GM13977 (cell line): ENCODE measurements at regions not wholly inside any gene's neighbourhood (a gene's known extent, or its start where the extent isn't known, plus 50 kb on each side); places are given as distances from the start of the nearest gene placed in this dataset.

Source experiments
- DNase-seq: peaks from one replicate; pipeline ENCODE4 v3.0.0; 2012; ENCODE audit warnings: low spot score
- in situ Hi-C: fragments of 300-500 bp; cut with MboI; formaldehyde crosslinking; loops from one replicate; pipeline ENCODE4 v1.12.0; 2022; ENCODE audit warnings: low sequenced_read_pairs, low pct_unique_long_range_greater_than_20kb, mixed read lengths, inconsistent platforms; ENCODE audit not compliant: unreplicated experiment
- TF ChIP-seq, protein P1 (sequence below): IDR thresholded peaks from 2 replicates; pipeline ENCODE4 v1.5.1; 2012; ENCODE audit warnings: mild to moderate bottlenecking, control low read depth; ENCODE audit not compliant: insufficient read depth; ENCODE audit errors: extremely low read depth, missing control alignments

DNA sequence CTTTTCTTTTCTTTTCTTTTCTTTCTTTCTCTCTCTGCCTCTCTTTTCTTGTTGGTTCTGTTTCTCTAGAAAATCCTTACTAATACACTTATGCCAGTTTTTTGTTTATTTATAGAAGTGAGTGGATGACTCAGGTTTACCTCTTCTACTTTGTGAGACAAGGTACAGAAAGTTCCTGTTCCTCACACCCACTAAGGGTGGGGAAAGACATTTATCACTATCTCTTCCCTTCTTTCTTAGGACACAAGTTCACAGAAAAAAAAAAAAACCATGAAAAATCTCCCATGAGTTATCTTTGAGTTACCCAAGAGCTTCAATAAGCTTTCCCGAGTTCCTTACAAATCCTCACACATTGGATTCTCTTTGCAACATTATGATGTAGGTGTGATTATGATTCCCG is 60.9 kb upstream of the CD180 start:
- TF ChIP-seq, protein P1, sequence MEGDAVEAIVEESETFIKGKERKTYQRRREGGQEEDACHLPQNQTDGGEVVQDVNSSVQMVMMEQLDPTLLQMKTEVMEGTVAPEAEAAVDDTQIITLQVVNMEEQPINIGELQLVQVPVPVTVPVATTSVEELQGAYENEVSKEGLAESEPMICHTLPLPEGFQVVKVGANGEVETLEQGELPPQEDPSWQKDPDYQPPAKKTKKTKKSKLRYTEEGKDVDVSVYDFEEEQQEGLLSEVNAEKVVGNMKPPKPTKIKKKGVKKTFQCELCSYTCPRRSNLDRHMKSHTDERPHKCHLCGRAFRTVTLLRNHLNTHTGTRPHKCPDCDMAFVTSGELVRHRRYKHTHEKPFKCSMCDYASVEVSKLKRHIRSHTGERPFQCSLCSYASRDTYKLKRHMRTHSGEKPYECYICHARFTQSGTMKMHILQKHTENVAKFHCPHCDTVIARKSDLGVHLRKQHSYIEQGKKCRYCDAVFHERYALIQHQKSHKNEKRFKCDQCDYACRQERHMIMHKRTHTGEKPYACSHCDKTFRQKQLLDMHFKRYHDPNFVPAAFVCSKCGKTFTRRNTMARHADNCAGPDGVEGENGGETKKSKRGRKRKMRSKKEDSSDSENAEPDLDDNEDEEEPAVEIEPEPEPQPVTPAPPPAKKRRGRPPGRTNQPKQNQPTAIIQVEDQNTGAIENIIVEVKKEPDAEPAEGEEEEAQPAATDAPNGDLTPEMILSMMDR: no peak
- DNase-seq: no peak
- in situ Hi-C loops: no loop called here

DNA sequence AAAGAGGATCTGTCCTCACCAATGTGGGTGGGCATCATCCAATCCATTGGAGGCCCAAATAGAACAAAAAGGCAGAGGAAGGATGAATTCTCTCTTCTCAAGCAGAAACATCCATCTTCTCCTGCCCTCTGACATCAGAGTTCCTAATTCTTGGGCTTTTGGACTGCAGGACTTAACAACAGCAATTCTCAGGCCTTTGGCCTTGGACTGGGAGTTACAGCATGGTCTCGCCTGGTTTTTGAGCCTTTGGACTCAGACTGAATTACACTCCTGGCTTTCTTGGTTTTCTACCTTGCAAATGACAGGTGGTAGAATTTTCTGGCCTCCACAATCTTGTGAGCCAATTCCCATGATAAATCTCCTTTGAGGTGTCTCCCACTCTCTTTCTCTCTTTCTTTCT is 60.5 kb upstream of the CD180 start:
- in situ Hi-C loops: no loop called here
- no peak for DNase-seq
- TF ChIP-seq, protein P1: no peak

DNA sequence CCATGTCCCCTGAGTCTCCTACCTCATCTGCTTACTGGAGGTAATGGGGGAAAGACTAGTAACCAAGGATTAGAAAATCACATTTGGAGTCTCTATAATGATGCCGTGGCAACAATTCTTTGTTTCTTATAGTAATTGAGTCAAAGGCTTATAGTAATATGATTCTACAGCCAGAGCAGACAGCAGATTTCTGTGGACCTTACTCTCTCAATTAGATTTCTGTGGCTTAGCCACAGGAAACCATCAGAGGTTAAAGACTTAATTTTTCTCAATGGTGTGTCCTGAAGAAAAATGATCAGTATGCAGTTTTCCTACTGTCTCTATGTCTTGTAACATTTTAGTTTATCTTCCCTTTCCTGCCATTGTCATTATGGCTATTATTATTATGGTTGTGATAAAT is 59.3 kb upstream of the CD180 start:
- TF ChIP-seq, protein P1: no peak
- no peak for DNase-seq
- in situ Hi-C loops: no loop called here

DNA sequence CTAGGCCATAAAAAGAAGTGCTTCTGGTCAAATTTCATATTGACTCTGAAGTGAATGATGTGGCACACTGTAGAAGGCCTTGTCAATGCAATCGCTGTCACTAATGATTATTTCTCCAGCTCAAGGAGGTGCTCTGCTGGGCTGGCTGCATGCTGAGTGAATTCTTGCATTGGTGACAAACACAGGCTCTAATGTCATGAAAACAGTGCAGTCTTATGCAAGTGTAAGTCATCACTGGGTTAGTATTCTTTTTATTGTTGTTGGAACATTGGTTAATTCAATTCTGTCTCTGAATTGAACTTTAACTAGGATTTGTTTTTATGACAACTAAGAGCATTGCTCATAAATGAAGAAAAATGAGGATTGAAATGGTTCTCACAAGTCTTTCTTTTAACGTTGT is 57.3 kb upstream of the CD180 start:
- TF ChIP-seq, protein P1: no peak
- in situ Hi-C loops: no loop called here

DNA sequence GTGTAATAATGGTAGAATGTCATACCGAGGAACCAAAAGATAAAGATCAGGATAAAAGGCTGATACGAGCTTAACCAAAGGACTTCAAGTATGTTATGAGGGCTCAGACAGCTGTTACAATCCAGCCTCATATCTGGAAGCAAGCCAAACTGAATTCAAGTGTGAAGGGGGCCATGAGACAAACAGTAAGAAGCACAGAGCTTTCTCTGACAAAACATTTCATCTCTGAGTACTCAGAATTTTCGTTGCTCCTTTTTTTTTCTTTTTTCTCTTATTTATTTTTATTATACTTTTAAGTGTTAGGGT is 52.9 kb upstream of the CD180 start:
- TF ChIP-seq, protein P1: no peak
- DNase-seq: no peak
- in situ Hi-C loops: loop anchor here (10.0 kb wide), 1 partner anchor 1005 kb away; no protein-coding TSS in a partner anchor

More for the DNA sequence above, 57.3 kb upstream of the CD180 start:
- DNase-seq: no peak

DNA sequence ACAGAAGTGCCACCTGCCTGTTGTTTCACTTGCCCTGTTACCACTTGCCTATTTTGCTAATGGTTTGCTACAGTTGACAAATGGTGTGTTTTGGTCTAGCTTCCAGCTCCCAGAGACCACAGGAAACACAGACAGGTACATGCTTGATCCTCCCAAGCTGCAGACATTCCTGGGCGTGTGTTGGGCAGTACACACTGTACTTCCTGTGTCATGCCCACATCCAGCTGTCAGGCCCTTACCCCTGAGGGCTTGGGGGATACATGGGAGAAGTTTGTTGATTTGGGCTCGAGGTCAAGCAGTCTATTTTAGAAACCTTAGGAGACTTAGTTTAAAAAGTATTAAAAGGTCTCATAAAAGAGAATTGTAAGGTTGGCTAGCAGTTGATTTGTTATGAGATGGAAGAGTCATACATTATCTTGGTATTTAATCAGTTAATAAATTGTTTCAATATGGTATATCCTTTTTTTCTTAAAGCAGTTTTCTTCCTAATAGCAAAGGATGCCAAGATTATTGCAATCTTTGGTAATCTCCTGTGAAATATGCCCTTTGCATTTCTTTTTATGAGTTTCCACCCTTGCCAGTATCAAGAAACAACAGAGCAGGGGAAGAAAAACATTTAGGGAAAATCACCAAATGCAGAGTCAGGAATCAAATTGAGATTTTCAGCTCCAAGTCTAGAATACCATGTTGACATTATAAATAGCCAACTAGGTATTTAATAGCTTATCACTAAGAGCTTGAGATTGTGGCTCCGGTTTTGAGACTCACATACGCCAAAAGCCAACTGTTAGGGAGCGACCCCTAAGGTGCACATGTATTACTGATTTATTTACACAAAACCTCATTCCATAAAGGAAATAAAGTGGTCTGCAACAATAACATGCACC is 52.3 kb upstream of the CD180 start:
- in situ Hi-C loops: loop anchor here (10.0 kb wide), 1 partner anchor 1006 kb away; no protein-coding TSS in a partner anchor
- DNase-seq: no peak
- TF ChIP-seq, protein P1: no peak
